ENCODE measurements at regions not wholly inside any gene's neighbourhood (a gene's known extent, or its start where the extent isn't known, plus 50 kb on each side); places are given as distances from the start of the nearest gene placed in this dataset.
"Not testable (repeated sequence)": the region's sequence is repeated elsewhere in the genome, so short reads cannot be mapped to it uniquely, and the experiment has no call there.

- Mint-ChIP-seq H3K4me1 (ENCODE audit: low read depth) (no peaks in the 10 kb centered on the region), H3K36me3 (ENCODE audit: insufficient read depth) (no peaks in the 10 kb centered on the region), H3K4me3 (ENCODE audit: low read depth) (no peak overlapping the region), H3K27ac (no peak overlapping the region), H3K27me3 (no peaks in the 10 kb centered on the region), H3K9me3 (ENCODE audit: low read depth) (peaks cover 13% of the 10 kb centered on the region)
- TF ChIP-seq, protein P1, sequence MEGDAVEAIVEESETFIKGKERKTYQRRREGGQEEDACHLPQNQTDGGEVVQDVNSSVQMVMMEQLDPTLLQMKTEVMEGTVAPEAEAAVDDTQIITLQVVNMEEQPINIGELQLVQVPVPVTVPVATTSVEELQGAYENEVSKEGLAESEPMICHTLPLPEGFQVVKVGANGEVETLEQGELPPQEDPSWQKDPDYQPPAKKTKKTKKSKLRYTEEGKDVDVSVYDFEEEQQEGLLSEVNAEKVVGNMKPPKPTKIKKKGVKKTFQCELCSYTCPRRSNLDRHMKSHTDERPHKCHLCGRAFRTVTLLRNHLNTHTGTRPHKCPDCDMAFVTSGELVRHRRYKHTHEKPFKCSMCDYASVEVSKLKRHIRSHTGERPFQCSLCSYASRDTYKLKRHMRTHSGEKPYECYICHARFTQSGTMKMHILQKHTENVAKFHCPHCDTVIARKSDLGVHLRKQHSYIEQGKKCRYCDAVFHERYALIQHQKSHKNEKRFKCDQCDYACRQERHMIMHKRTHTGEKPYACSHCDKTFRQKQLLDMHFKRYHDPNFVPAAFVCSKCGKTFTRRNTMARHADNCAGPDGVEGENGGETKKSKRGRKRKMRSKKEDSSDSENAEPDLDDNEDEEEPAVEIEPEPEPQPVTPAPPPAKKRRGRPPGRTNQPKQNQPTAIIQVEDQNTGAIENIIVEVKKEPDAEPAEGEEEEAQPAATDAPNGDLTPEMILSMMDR (IDR thresholded peaks at IDR 0.05; ENCODE audit: unreplicated experiment) = no peak
- no peak for DNase-seq (ENCODE audit: low spot score, unreplicated experiment)
These were observed 76.7 kb downstream of the TMEM121 start for GRCh38 chr14:105602799-105603793.

- H3K27me3 Mint-ChIP-seq; H3K36me3 Mint-ChIP-seq (ENCODE audit: insufficient read depth); DNase-seq (ENCODE audit: low spot score, unreplicated experiment); H3K4me1 Mint-ChIP-seq (ENCODE audit: low read depth); H3K4me3 Mint-ChIP-seq (ENCODE audit: low read depth); H3K27ac Mint-ChIP-seq: not testable (repeated sequence)
- H3K9me3 Mint-ChIP-seq (ENCODE audit: low read depth) = peaks cover 13% of the 10 kb centered on the region
These were observed 78.4 kb downstream of the TMEM121 start for GRCh38 chr14:105604531-105605463.

DNA sequence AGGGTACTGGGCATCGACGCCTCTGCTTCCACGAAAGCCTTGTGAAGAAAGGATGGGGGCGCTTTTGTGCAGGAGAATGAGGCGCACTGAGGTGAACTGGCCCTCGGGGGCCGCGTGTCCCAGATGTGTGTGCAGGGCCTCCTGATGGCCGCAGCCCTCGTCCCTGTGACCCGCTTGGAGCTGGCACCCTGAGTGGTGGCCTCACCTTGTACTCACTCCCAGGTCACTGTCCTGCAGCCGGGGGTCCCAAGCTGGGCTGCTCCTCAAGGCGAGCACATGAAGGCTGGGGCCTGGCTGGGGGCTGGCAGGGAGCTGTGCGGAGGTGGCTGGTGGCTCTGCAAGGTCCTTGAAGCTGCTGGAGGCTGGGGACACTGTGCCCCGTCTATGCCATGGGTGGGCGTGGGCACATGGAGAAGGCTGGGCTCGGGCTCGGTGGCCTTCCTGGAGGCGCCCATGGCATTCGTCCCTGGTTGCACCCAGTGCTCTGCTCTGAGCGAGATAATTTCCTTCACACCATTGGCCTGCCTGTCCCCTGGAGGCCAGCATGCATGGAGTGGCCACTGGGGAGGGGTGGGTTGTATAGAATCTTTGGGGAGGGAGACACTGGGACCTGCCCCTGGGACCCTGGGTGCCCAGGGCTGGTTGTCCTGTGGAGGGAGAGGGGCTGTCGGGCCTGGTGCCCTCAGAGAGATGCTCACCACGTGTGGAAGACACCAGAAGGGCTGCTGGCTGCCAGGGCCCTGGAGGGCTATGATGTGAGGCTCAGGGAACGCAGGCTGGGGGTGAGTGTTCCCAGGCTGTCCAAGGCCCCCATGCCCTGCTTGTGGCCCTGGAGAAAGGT, 79.3 kb downstream of the TMEM121 start:
- peaks cover 13% of the 10 kb centered on the region for H3K9me3 Mint-ChIP-seq (ENCODE audit: low read depth)
- no peaks in the 10 kb centered on the region for H3K4me1 Mint-ChIP-seq (ENCODE audit: low read depth)
- no peaks in the 10 kb centered on the region for H3K36me3 Mint-ChIP-seq (ENCODE audit: insufficient read depth)
- TF ChIP-seq, protein P1 (IDR thresholded peaks at IDR 0.05; ENCODE audit: unreplicated experiment) = no peak
- no peak overlapping the region for H3K27ac Mint-ChIP-seq
- no peak overlapping the region for H3K4me3 Mint-ChIP-seq (ENCODE audit: low read depth)
- DNase-seq (ENCODE audit: low spot score, unreplicated experiment) = no peak
- no peaks in the 10 kb centered on the region for H3K27me3 Mint-ChIP-seq

GRCh38 chr14:105606305-105606975, 80.1 kb downstream of the TMEM121 start:
- not testable (repeated sequence) for DNase-seq (ENCODE audit: low spot score, unreplicated experiment); H3K27ac Mint-ChIP-seq; H3K36me3 Mint-ChIP-seq (ENCODE audit: insufficient read depth); H3K4me3 Mint-ChIP-seq (ENCODE audit: low read depth); H3K27me3 Mint-ChIP-seq; H3K4me1 Mint-ChIP-seq (ENCODE audit: low read depth)
- H3K9me3 Mint-ChIP-seq (ENCODE audit: low read depth) = peaks cover 10% of the 10 kb centered on the region

GRCh38 chr14:105607025-105607424, 80.6 kb downstream of the TMEM121 start:
- H3K36me3 Mint-ChIP-seq (ENCODE audit: insufficient read depth); H3K4me1 Mint-ChIP-seq (ENCODE audit: low read depth); H3K27me3 Mint-ChIP-seq; DNase-seq (ENCODE audit: low spot score, unreplicated experiment); H3K4me3 Mint-ChIP-seq (ENCODE audit: low read depth); H3K27ac Mint-ChIP-seq: not testable (repeated sequence)
- peaks cover 13% of the 10 kb centered on the region for H3K9me3 Mint-ChIP-seq (ENCODE audit: low read depth)

- peaks cover 40% of the 10 kb centered on the region for H3K9me3 Mint-ChIP-seq (ENCODE audit: low read depth)
- not testable (repeated sequence) for H3K4me1 Mint-ChIP-seq (ENCODE audit: low read depth)
These were observed 88.6 kb downstream of the TMEM121 start for GRCh38 chr14:105614987-105615386.

GRCh38 chr14:105615986-105616801, 89.8 kb downstream of the TMEM121 start:
- not testable (repeated sequence) for H3K36me3 Mint-ChIP-seq (ENCODE audit: insufficient read depth); DNase-seq (ENCODE audit: low spot score, unreplicated experiment); H3K4me1 Mint-ChIP-seq (ENCODE audit: low read depth); H3K4me3 Mint-ChIP-seq (ENCODE audit: low read depth); H3K27ac Mint-ChIP-seq; H3K27me3 Mint-ChIP-seq
- peaks cover 40% of the 10 kb centered on the region for H3K9me3 Mint-ChIP-seq (ENCODE audit: low read depth)

More at GRCh38 chr14:105614987-105615386, 88.6 kb downstream of the TMEM121 start:
- not testable (repeated sequence) for H3K27ac Mint-ChIP-seq; DNase-seq (ENCODE audit: low spot score, unreplicated experiment); H3K36me3 Mint-ChIP-seq (ENCODE audit: insufficient read depth); H3K27me3 Mint-ChIP-seq; H3K4me3 Mint-ChIP-seq (ENCODE audit: low read depth)

Measured in progenitor cell of endocrine pancreas (in vitro differentiated cells).